ENCODE measurements at regions not wholly inside any gene's neighbourhood (a gene's known extent, or its start where the extent isn't known, plus 50 kb on each side); places are given as distances from the start of the nearest gene placed in this dataset.

GRCh38 chr7:91352091-91352490, 87.9 kb downstream of the FZD1 start:
- TF ChIP-seq CTCF (conservative IDR thresholded peaks at IDR 0.05; ENCODE audit: low read depth, low read length) (no peak), EZH2 (IDR thresholded peaks at IDR 0.05; ENCODE audit: borderline replicate concordance, low read depth, low read length, poor library complexity, severe bottlenecking) (no peak)

Measured in A673 (cell line).